Heart left ventricle (tissue), 13 donors: ENCODE measurements at regions not wholly inside any gene's neighbourhood (a gene's known extent, or its start where the extent isn't known, plus 50 kb on each side); places are given as distances from the start of the nearest gene placed in this dataset.

ENCODE experiments used
- POLR2A ChIP-seq, 2 donors: fragments of 450-650 bp; IDR thresholded peaks; one replicate each; pipeline ENCODE4 v1.6.1; 2017; ENCODE audit warnings: antibody characterized with exemption in 2 of 2, mild to moderate bottlenecking in 2 of 2, moderate library complexity in 2 of 2
- TF ChIP-seq, protein P1 (sequence below), 12 donors: fragments of 200-600 bp; sonication (generic) in 4 of 12; IDR thresholded peaks; one replicate each; pipeline versions ENCODE4 v1.5.0 to v1.8.0; 2018 to 2022; ENCODE audit warnings: antibody characterized with exemption in 12 of 12, mild to moderate bottlenecking in 5 of 12
- donor health status: ischemic (EF 13 %, LVEDD 7.1; RV severe dilation, severe dysfunction).
- donor health status: DM: no; HTN: yes; CAD: no.
- donor health status: DM: no; HTN: no; CAD: no.
- donor health status: ischemic (EF 25% LVEDD 6.9; RV normal size, moderate dysfunction).
- donor health status: ischemic (EF 25% LVEDD 5.7; RV mildly dilated, moderate dysfunction).
- donor health status: ischemic (EF 35%, LVEDD 5.7; RV mildly dilated, moderate dysfunction).
- donor health status: nonischemic (EF 11% LVEDD 7.7; RV severe dilation, severe dysfunction).
- donor health status: DM: yes; HTN: yes; CAD: no.
- donor health status: PGD.
- donor health status: ischemic (EF 29% LVEDD 5.4; RV normal size, mild dysfunction).
- donor health status: nonischemic (EF 23%, LVEDD 6.1; RV moderate dilation, normal function).

DNA sequence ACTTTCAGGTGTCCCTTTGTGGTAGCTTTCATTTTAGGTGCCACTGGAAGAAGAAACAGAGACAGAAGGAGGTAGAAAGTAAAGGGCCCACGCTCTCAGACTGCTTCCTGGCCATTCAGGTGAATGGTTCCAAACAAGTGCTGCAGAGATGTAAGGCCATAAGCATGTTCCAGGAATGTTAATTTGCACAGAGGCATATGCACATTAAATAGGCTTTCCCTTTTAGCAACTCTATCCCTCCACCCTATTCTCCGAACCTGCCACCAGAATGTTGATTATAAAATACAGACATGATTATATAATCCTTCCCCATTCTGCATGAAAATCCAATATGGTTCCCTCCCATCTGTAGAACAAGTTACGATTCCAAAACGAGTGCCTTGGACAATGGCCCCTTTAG, 297.2 kb downstream of the C6orf118 start:
- TF ChIP-seq, protein P1, sequence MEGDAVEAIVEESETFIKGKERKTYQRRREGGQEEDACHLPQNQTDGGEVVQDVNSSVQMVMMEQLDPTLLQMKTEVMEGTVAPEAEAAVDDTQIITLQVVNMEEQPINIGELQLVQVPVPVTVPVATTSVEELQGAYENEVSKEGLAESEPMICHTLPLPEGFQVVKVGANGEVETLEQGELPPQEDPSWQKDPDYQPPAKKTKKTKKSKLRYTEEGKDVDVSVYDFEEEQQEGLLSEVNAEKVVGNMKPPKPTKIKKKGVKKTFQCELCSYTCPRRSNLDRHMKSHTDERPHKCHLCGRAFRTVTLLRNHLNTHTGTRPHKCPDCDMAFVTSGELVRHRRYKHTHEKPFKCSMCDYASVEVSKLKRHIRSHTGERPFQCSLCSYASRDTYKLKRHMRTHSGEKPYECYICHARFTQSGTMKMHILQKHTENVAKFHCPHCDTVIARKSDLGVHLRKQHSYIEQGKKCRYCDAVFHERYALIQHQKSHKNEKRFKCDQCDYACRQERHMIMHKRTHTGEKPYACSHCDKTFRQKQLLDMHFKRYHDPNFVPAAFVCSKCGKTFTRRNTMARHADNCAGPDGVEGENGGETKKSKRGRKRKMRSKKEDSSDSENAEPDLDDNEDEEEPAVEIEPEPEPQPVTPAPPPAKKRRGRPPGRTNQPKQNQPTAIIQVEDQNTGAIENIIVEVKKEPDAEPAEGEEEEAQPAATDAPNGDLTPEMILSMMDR (IDR thresholded peaks at IDR 0.05), result no peak
- no peak for TF ChIP-seq POLR2A (IDR thresholded peaks at IDR 0.05)
